OCI-LY3 (cell line): ENCODE measurements at regions not wholly inside any gene's neighbourhood (a gene's known extent, or its start where the extent isn't known, plus 50 kb on each side); places are given as distances from the start of the nearest gene placed in this dataset.

Source experiments
- CTCF ChIP-seq: fragments of 200-600, 300-600 bp; sonication (generic); IDR thresholded peaks from 2 replicates; pipeline ENCODE4 v1.5.1; 2014; ENCODE audit warnings: antibody characterized with exemption, low read length, low read depth
- EZH2phosphoT487 ChIP-seq: fragments of 200-600 bp; shearing (Covaris generic); IDR thresholded peaks from 2 replicates; pipeline ENCODE4 v1.6.1; 2018; ENCODE audit warnings: antibody characterized with exemption, mixed run types, low read depth

- TF ChIP-seq CTCF (no peak), EZH2phosphoT487 (no peak)
Measured at GRCh38 chr3:124530916-124531315, 199.3 kb upstream of the UMPS start.
